Endodermal cell (in vitro differentiated cells): ENCODE measurements at regions not wholly inside any gene's neighbourhood (a gene's known extent, or its start where the extent isn't known, plus 50 kb on each side); places are given as distances from the start of the nearest gene placed in this dataset.

ENCODE experiments used
- DNase-seq: peaks from one replicate; pipeline ENCODE4 v3.0.0-alpha.2; 2017
- H3K27ac ChIP-seq: 2 replicates; pipeline ENCODE4 v1.5.1; 2013; ENCODE audit warnings: mild to moderate bottlenecking, low read depth, low read length, moderate library complexity
- H3K27me3 ChIP-seq: 2 replicates; pipeline ENCODE4 v1.6.1; 2013; ENCODE audit warnings: mild to moderate bottlenecking, low read length, moderate library complexity; ENCODE audit not compliant: insufficient read depth, control insufficient read depth, poor library complexity, severe bottlenecking
- H3K36me3 ChIP-seq: 2 replicates; pipeline ENCODE4 v1.7.0; 2013; ENCODE audit warnings: mild to moderate bottlenecking, low read length, moderate library complexity; ENCODE audit not compliant: control insufficient read depth, insufficient read depth
- H3K4me1 ChIP-seq: one replicate; pipeline ENCODE4 v1.7.0; 2013; ENCODE audit warnings: low read length; ENCODE audit not compliant: control insufficient read depth, insufficient read depth
- H3K4me3 ChIP-seq: 2 replicates; pipeline ENCODE4 v1.5.1; 2013; ENCODE audit warnings: mild to moderate bottlenecking, low read length, moderate library complexity
- H3K9ac ChIP-seq: 2 replicates; pipeline ENCODE4 v1.6.1; 2013; ENCODE audit warnings: mild to moderate bottlenecking, low read length, moderate library complexity; ENCODE audit not compliant: poor library complexity, severe bottlenecking; ENCODE audit errors: extremely low read depth
- H3K9me3 ChIP-seq: 2 replicates; pipeline ENCODE4 v1.6.1; 2013; ENCODE audit warnings: mild to moderate bottlenecking, low read length, moderate library complexity; ENCODE audit not compliant: control insufficient read depth
- H3K27ac Mint-ChIP-seq: 2 replicates; pipeline ENCODE4 v1.8.0; 2020; ENCODE audit warnings: mixed read lengths
- H3K27me3 Mint-ChIP-seq: 2 replicates; pipeline ENCODE4 v1.8.0; 2021; ENCODE audit warnings: mild to moderate bottlenecking, mixed read lengths; ENCODE audit not compliant: insufficient read depth
- H3K36me3 Mint-ChIP-seq: 2 replicates; pipeline ENCODE4 v1.8.0; 2020; ENCODE audit warnings: low read depth, mixed read lengths
- H3K4me1 Mint-ChIP-seq: 2 replicates; pipeline ENCODE4 v1.8.0; 2020; ENCODE audit warnings: mixed read lengths
- H3K4me3 Mint-ChIP-seq: 2 replicates; pipeline ENCODE4 v1.8.0; 2020; ENCODE audit warnings: mild to moderate bottlenecking, moderate library complexity, mixed read lengths
- H3K9me3 Mint-ChIP-seq: 2 replicates; pipeline ENCODE4 v1.8.0; 2020; ENCODE audit warnings: mild to moderate bottlenecking, mixed read lengths
- WGBS, 2 experiments: methylation state at CpG; one replicate each; pipeline versions ENCODE4 v1.1.5 to v1.1.7; 2013; ENCODE audit warnings: missing lambda C conversion rate in 2 of 2, mixed read lengths in 1 of 2; ENCODE audit not compliant: insufficient coverage in 1 of 2, insufficient read length in 1 of 2; 5-methylcytosine and 5-hydroxymethylcytosine counted together
- TF ChIP-seq, protein P1 (sequence below): fragments of 200-600 bp; sonication (generic); conservative IDR thresholded peaks from 2 replicates; pipeline ENCODE4 v1.5.0; 2021; ENCODE audit warnings: antibody characterized with exemption, mild to moderate bottlenecking

DNA sequence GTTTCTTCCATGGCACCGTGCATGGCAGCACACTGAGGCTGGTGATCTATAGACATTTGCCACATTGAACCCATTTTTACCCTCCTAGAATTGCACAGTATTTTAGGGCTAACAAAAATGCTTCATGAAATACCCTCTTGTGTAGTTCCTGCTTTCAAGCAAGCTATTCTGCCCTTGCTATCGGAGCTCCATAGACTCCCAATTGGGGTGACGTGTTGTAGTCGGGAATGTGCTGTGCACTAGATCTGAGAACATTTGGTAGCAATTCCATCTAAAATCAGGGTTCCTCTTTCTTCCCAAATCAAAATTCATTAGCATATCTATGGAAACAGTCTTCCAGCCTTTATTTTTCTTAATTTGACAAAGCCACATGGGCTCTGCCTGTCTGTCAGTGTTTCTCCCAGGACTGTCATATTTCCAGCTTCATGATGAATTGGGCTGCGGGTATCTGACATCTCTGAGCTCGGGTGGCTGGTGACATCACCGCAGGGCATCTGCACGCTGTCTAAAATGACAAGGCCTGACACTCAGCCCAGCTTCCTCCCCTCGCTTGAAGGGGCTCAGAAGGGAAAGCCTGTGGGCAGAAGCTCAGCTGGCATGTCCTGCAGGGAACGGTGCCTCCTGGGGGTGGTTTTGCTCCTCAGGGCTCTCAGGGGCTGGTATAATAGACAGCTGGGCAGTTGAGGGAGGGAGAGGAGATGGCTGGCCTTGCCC, 406.4 kb downstream of the QKI start:
- no peak for DNase-seq
- no peak overlapping the region for H3K27ac Mint-ChIP-seq
- Histone ChIP-seq H3K36me3 (no peaks in the 10 kb centered on the region), H3K9ac (no peak overlapping the region), H3K27me3 (no peaks in the 10 kb centered on the region), H3K4me1 (no peaks in the 10 kb centered on the region), H3K4me3 (no peak overlapping the region), H3K9me3 (no peaks in the 10 kb centered on the region), H3K27ac (peak overlapping the region; percentile 2)
- no peak overlapping the region for H3K4me3 Mint-ChIP-seq
- WGBS, 2 experiments, result 86 to 91% methylated on average over 2 to 10 of the region's 10 CpGs
- no peaks in the 10 kb centered on the region for H3K27me3 Mint-ChIP-seq
- H3K36me3 Mint-ChIP-seq, result no peaks in the 10 kb centered on the region
- H3K4me1 Mint-ChIP-seq, result no peaks in the 10 kb centered on the region
- H3K9me3 Mint-ChIP-seq, result no peaks in the 10 kb centered on the region
- TF ChIP-seq, protein P1, sequence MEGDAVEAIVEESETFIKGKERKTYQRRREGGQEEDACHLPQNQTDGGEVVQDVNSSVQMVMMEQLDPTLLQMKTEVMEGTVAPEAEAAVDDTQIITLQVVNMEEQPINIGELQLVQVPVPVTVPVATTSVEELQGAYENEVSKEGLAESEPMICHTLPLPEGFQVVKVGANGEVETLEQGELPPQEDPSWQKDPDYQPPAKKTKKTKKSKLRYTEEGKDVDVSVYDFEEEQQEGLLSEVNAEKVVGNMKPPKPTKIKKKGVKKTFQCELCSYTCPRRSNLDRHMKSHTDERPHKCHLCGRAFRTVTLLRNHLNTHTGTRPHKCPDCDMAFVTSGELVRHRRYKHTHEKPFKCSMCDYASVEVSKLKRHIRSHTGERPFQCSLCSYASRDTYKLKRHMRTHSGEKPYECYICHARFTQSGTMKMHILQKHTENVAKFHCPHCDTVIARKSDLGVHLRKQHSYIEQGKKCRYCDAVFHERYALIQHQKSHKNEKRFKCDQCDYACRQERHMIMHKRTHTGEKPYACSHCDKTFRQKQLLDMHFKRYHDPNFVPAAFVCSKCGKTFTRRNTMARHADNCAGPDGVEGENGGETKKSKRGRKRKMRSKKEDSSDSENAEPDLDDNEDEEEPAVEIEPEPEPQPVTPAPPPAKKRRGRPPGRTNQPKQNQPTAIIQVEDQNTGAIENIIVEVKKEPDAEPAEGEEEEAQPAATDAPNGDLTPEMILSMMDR, result peak; percentile 27

DNA sequence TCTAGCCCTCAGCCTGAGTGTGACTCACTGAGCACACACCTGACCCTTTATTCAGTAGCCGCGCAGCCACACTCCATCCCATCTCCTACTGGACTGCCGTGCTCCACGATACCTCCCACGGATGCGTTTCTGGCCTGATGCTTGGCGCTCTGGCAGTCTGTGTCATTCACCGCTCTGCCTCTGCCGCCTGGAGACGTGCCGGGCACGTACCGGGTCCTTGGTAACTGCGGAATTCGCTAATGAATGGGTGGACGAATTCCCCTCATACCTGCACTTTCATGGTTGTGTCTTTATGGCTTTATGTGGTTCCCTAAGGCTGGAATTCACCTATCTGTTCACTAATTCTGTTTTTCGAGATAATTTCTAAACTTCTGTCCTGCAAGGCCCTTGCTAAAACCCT, 405.7 kb downstream of the QKI start:
- Mint-ChIP-seq H3K27ac (no peak overlapping the region), H3K4me3 (no peak overlapping the region), H3K9me3 (no peaks in the 10 kb centered on the region), H3K4me1 (no peaks in the 10 kb centered on the region), H3K36me3 (no peaks in the 10 kb centered on the region), H3K27me3 (no peaks in the 10 kb centered on the region)
- no peaks in the 10 kb centered on the region for H3K27me3 ChIP-seq
- TF ChIP-seq, protein P1, result no peak
- H3K27ac ChIP-seq, result no peak overlapping the region
- DNase-seq, result no peak
- no peaks in the 10 kb centered on the region for H3K36me3 ChIP-seq
- H3K4me1 ChIP-seq, result no peaks in the 10 kb centered on the region
- no peak overlapping the region for H3K9ac ChIP-seq
- whole genome bisulfite sequencing, 2 experiments, result 92 to 100% methylated on average over 9 to 17 of the region's 17 CpGs
- no peak overlapping the region for H3K4me3 ChIP-seq
- no peaks in the 10 kb centered on the region for H3K9me3 ChIP-seq

DNA sequence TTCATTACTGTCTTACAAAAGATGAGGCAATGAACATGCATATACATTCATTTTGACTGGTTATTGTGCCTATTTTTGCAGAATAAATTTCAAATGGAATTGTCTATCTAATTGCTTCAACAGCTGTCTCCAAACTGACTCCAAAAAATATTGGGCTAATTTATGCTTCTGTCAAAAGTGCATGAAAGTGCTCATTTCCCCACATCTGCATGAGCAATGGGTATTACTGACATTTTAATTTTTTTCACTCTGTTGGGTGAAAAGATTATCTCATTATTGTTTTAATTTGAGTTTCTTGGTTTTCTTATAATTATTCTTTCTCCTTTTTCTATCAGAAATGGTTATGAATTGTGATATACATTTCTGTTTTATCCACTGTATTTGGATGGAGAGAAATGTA, 404.2 kb downstream of the QKI start:
- TF ChIP-seq, protein P1, result no peak
- Histone ChIP-seq H3K27ac (no peak overlapping the region), H3K36me3 (no peaks in the 10 kb centered on the region), H3K9me3 (no peaks in the 10 kb centered on the region), H3K4me3 (no peak overlapping the region), H3K27me3 (no peaks in the 10 kb centered on the region), H3K9ac (no peak overlapping the region), H3K4me1 (no peaks in the 10 kb centered on the region)
- no peaks in the 10 kb centered on the region for H3K36me3 Mint-ChIP-seq
- no peak for DNase-seq
- no peaks in the 10 kb centered on the region for H3K4me1 Mint-ChIP-seq
- no peaks in the 10 kb centered on the region for H3K9me3 Mint-ChIP-seq
- no peaks in the 10 kb centered on the region for H3K27me3 Mint-ChIP-seq
- no peak overlapping the region for H3K4me3 Mint-ChIP-seq
- no peak overlapping the region for H3K27ac Mint-ChIP-seq
